ENCODE measurements at regions not wholly inside any gene's neighbourhood (a gene's known extent, or its start where the extent isn't known, plus 50 kb on each side); places are given as distances from the start of the nearest gene placed in this dataset.

DNA sequence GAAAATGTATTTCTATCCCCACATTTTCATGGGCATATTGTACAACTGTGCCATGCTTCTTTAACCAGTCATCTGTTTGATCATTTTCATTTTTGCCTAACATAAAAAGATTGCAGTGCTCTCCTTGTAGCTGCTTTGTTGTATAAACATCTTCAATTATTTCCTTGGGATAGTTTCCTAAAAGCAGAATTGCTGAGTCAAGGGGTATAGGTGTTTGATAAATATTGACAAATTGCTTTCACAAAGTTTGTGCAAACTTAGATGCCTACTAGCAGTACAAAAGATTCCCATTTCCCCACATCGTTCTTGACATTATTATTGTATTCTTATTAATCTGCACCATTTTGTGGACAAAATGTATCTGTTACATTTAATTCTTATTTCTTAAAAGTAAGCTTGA is 479.6 kb downstream of the FBXO15 start:
- TF ChIP-seq, protein P1, sequence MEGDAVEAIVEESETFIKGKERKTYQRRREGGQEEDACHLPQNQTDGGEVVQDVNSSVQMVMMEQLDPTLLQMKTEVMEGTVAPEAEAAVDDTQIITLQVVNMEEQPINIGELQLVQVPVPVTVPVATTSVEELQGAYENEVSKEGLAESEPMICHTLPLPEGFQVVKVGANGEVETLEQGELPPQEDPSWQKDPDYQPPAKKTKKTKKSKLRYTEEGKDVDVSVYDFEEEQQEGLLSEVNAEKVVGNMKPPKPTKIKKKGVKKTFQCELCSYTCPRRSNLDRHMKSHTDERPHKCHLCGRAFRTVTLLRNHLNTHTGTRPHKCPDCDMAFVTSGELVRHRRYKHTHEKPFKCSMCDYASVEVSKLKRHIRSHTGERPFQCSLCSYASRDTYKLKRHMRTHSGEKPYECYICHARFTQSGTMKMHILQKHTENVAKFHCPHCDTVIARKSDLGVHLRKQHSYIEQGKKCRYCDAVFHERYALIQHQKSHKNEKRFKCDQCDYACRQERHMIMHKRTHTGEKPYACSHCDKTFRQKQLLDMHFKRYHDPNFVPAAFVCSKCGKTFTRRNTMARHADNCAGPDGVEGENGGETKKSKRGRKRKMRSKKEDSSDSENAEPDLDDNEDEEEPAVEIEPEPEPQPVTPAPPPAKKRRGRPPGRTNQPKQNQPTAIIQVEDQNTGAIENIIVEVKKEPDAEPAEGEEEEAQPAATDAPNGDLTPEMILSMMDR (conservative IDR thresholded peaks at IDR 0.05): no peak
- no peak for TF ChIP-seq ZFX (IDR thresholded peaks at IDR 0.05)

Data from C4-2B (cell line).